ENCODE measurements at regions not wholly inside any gene's neighbourhood (a gene's known extent, or its start where the extent isn't known, plus 50 kb on each side); places are given as distances from the start of the nearest gene placed in this dataset.

DNA sequence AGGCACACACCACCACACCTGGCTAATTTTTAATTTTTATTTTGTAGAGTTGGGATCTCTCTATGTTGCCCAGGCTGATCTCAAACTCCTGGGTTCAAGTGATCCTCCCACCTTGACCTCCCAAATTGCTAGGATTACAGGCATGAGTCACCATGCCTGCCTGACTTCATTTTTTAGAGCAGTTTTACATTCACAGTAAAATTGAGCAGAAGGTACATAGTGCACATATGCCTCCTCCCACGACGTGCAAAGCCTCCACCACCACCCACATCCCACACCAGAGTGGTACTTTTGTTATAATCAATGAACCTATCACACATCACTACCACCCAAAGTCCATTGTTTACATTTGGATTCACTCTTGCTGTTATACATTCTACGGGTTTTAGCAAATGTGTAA is 62.5 kb upstream of the PLEKHG3 start:
- TF ChIP-seq POLR2A (IDR thresholded peaks at IDR 0.05): no peak
- TF ChIP-seq, protein P1, sequence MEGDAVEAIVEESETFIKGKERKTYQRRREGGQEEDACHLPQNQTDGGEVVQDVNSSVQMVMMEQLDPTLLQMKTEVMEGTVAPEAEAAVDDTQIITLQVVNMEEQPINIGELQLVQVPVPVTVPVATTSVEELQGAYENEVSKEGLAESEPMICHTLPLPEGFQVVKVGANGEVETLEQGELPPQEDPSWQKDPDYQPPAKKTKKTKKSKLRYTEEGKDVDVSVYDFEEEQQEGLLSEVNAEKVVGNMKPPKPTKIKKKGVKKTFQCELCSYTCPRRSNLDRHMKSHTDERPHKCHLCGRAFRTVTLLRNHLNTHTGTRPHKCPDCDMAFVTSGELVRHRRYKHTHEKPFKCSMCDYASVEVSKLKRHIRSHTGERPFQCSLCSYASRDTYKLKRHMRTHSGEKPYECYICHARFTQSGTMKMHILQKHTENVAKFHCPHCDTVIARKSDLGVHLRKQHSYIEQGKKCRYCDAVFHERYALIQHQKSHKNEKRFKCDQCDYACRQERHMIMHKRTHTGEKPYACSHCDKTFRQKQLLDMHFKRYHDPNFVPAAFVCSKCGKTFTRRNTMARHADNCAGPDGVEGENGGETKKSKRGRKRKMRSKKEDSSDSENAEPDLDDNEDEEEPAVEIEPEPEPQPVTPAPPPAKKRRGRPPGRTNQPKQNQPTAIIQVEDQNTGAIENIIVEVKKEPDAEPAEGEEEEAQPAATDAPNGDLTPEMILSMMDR (IDR thresholded peaks at IDR 0.05 in 8 of 11, conservative IDR thresholded peaks at IDR 0.05 in 3 of 11): no peak

Data from spleen (tissue), 7 donors.